IPS-15b (cell line): ENCODE measurements at regions not wholly inside any gene's neighbourhood (a gene's known extent, or its start where the extent isn't known, plus 50 kb on each side); places are given as distances from the start of the nearest gene placed in this dataset.
"Not testable (repeated sequence)": the region's sequence is repeated elsewhere in the genome, so short reads cannot be mapped to it uniquely, and the experiment has no call there.

Source experiments
- H3K27me3 ChIP-seq: one replicate; pipeline ENCODE4 v1.6.1; 2013; ENCODE audit warnings: low read length; ENCODE audit not compliant: control insufficient read depth, insufficient read depth
- H3K36me3 ChIP-seq: one replicate; pipeline ENCODE4 v1.6.1; 2013; ENCODE audit warnings: low read length; ENCODE audit not compliant: control insufficient read depth, insufficient read depth
- H3K4me1 ChIP-seq: one replicate; pipeline ENCODE4 v1.6.1; 2013; ENCODE audit warnings: mild to moderate bottlenecking, low read length; ENCODE audit not compliant: control insufficient read depth, insufficient read depth
- H3K4me3 ChIP-seq: one replicate; pipeline ENCODE4 v1.5.1; 2013; ENCODE audit warnings: low read depth, low read length
- H3K9ac ChIP-seq: one replicate; pipeline ENCODE4 v1.6.1; 2013; ENCODE audit warnings: low read depth, mild to moderate bottlenecking, low read length
- H3K9me3 ChIP-seq: one replicate; pipeline ENCODE4 v1.6.1; 2013; ENCODE audit warnings: mild to moderate bottlenecking, low read length; ENCODE audit not compliant: control insufficient read depth, insufficient read depth

DNA sequence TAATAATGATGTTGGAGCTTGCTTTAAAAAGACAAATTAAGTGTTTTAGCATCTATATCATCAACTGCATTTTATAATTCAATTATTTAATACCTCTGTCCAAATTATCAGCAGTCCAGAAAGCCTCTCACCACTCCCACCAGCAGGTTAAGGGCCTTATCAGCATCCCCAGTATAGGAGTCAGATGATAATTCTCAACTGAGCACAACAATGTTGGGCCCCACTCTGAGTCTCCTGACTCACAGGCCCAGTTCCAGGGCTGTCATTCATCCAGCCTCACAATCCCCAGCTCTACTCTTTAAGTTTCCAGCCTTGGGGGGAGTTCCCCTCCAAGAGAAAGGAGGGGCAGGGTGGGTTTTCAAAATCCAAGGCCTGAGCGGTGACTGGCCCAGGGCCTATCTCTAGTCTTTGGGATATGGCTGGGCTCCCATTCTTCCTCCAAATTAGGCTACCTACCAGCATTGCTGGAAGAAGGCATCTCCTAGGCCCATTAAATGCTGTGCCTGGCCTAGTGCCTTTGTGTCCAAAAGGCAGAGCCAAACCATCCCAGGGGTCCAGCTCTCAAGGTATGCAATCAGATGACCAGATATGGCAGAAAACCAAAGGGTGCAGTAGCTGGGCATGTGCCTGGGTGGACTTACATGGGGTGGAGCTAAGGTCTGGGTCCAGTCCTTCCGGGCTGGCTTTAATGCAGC, 134.1 kb downstream of the GLUL start:
- Histone ChIP-seq H3K9me3 (no peaks in the 10 kb centered on the region), H3K4me1 (no peaks in the 10 kb centered on the region), H3K4me3 (no peak overlapping the region), H3K27me3 (no peaks in the 10 kb centered on the region), H3K36me3 (no peaks in the 10 kb centered on the region), H3K9ac (no peak overlapping the region)

DNA sequence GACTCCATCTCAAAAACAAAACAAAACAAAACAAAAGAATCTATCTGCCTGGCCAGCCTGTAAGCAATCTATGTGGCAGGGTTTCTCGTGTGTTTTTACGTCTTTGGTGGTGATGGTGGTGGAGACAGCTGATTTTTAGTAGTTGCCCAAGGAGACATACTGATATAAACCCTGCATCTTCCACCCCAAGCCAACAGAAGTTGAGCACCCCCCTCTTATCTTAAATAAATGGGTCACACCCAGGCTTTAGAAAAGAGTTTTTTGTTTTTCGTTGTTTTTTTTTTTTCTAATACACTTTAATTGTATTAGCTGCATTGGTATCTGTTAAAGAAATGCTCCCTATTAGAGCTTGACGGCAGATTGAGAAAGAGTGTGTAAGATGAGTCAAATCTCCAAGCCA, 134.7 kb downstream of the GLUL start:
- H3K9ac ChIP-seq, result no peak overlapping the region
- no peaks in the 10 kb centered on the region for H3K9me3 ChIP-seq
- H3K27me3 ChIP-seq, result no peaks in the 10 kb centered on the region
- no peak overlapping the region for H3K4me3 ChIP-seq
- no peaks in the 10 kb centered on the region for H3K36me3 ChIP-seq
- H3K4me1 ChIP-seq, result no peaks in the 10 kb centered on the region

GRCh38 chr1:182255494-182255893, 136.1 kb downstream of the GLUL start:
- Histone ChIP-seq H3K36me3 (no peaks in the 10 kb centered on the region), H3K4me1 (no peaks in the 10 kb centered on the region), H3K9ac (no peak overlapping the region), H3K9me3 (no peaks in the 10 kb centered on the region), H3K27me3 (no peaks in the 10 kb centered on the region), H3K4me3 (no peak overlapping the region)

GRCh38 chr1:182253319-182253860, 138.2 kb downstream of the GLUL start:
- Histone ChIP-seq H3K4me1 (no peaks in the 10 kb centered on the region), H3K27me3 (no peaks in the 10 kb centered on the region), H3K9me3 (no peaks in the 10 kb centered on the region), H3K4me3 (no peak overlapping the region), H3K36me3 (no peaks in the 10 kb centered on the region), H3K9ac (no peak overlapping the region)

GRCh38 chr1:182251561-182251960, 140.0 kb downstream of the GLUL start:
- no peaks in the 10 kb centered on the region for H3K36me3 ChIP-seq
- no peak overlapping the region for H3K4me3 ChIP-seq
- no peak overlapping the region for H3K9ac ChIP-seq
- H3K4me1 ChIP-seq, result no peaks in the 10 kb centered on the region
- no peaks in the 10 kb centered on the region for H3K27me3 ChIP-seq
- no peaks in the 10 kb centered on the region for H3K9me3 ChIP-seq

- Histone ChIP-seq H3K9me3 (no peaks in the 10 kb centered on the region), H3K27me3 (no peaks in the 10 kb centered on the region), H3K4me1 (no peaks in the 10 kb centered on the region), H3K4me3 (no peak overlapping the region), H3K9ac (no peak overlapping the region), H3K36me3 (no peaks in the 10 kb centered on the region)
These were observed 142.4 kb downstream of the GLUL start for GRCh38 chr1:182249201-182249676.

- Histone ChIP-seq H3K9me3 (no peaks in the 10 kb centered on the region), H3K27me3 (no peaks in the 10 kb centered on the region), H3K4me1 (no peaks in the 10 kb centered on the region), H3K9ac (no peak overlapping the region), H3K4me3 (no peak overlapping the region), H3K36me3 (no peaks in the 10 kb centered on the region)
These were observed 142.9 kb downstream of the GLUL start for GRCh38 chr1:182248721-182249120.

- not testable (repeated sequence) for H3K9ac ChIP-seq, H3K4me3 ChIP-seq, H3K9me3 ChIP-seq, H3K27me3 ChIP-seq, H3K36me3 ChIP-seq, H3K4me1 ChIP-seq
These were observed 143.8 kb downstream of the GLUL start for GRCh38 chr1:182247813-182248212.

DNA sequence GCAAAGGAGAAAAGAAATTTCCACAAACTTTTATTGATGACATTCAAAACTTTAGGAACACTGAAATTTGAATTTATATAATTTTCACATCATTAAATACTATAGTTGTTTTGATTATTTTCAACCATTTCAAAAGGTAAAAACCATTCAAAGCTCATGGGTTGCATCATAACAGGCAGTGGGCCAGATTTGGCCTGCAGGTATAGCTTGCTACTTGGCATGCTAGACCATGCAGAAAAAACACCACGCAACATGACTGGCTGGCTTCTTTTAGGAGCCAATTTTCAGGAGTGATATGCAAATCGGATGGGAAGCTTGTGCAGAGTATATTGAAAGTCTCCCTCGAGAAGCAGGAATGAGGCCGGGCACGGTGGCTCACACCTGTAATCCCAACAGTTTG, 144.8 kb downstream of the GLUL start:
- no peaks in the 10 kb centered on the region for H3K27me3 ChIP-seq
- H3K9me3 ChIP-seq, result no peaks in the 10 kb centered on the region
- no peak overlapping the region for H3K4me3 ChIP-seq
- H3K36me3 ChIP-seq, result no peaks in the 10 kb centered on the region
- H3K4me1 ChIP-seq, result no peaks in the 10 kb centered on the region
- no peak overlapping the region for H3K9ac ChIP-seq

DNA sequence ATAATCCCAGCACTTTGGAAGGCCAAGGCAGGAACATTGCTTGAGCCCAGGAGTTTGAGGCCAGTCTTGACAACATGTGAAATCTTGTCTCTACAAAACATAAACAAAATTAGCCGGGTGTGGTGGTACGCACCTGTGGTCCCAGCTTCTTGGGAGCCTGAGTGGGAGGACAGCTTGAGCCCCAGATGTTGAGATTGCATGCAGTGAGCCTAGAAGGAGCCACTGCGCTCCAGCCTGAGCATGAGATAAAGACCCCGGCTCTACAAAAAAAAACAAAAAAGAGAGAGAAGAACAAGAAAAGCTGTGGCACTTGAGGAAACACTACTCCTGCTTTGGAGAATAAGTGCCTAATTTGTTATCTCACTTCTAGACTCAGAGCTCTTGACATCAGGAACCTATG, 146.6 kb downstream of the GLUL start:
- no peak overlapping the region for H3K4me3 ChIP-seq
- H3K36me3 ChIP-seq, result no peaks in the 10 kb centered on the region
- H3K9ac ChIP-seq, result no peak overlapping the region
- no peaks in the 10 kb centered on the region for H3K4me1 ChIP-seq
- H3K9me3 ChIP-seq, result no peaks in the 10 kb centered on the region
- no peaks in the 10 kb centered on the region for H3K27me3 ChIP-seq

DNA sequence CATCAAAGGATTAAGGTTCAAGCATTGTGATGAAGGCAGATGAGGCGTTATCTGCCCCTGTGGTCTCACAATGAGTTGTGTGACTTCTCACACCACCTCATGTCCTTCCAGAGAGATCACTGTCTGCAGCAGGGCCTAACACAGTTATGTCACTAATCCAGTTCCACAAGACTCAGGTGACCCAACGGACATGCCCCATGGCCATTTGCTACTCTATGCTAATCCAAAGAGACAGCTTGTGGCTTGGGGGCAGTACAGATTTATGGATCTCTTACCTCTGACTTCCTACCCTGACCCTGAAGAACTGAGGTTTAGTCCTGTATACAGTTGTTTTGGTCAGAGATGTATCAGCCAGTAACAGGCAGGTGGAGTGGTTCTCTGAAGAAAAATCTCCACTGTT, 147.1 kb downstream of the GLUL start:
- Histone ChIP-seq H3K36me3 (no peaks in the 10 kb centered on the region), H3K9ac (no peak overlapping the region), H3K4me1 (no peaks in the 10 kb centered on the region), H3K4me3 (no peak overlapping the region), H3K9me3 (no peaks in the 10 kb centered on the region), H3K27me3 (no peaks in the 10 kb centered on the region)

- no peaks in the 10 kb centered on the region for H3K27me3 ChIP-seq
- no peak overlapping the region for H3K4me3 ChIP-seq
- H3K9ac ChIP-seq, result no peak overlapping the region
- H3K36me3 ChIP-seq, result no peaks in the 10 kb centered on the region
- H3K9me3 ChIP-seq, result no peaks in the 10 kb centered on the region
- no peaks in the 10 kb centered on the region for H3K4me1 ChIP-seq
These were observed 148.9 kb downstream of the GLUL start for GRCh38 chr1:182242641-182243040.
